Fibroblast of lung (primary cell): ENCODE measurements at regions not wholly inside any gene's neighbourhood (a gene's known extent, or its start where the extent isn't known, plus 50 kb on each side); places are given as distances from the start of the nearest gene placed in this dataset.

ENCODE experiments used
- DNase-seq, 2 donors: peaks; one replicate each; pipeline versions ENCODE4 v3.0.0 to v3.0.0-alpha.2; 2010; ENCODE audit warnings: low read depth in 2 of 2
- H2AFZ ChIP-seq: 2 replicates; pipeline ENCODE4 v1.5.1; 2012; ENCODE audit warnings: low read length, control low read depth, inconsistent platforms
- H3K27ac ChIP-seq: 2 replicates; pipeline ENCODE4 v1.5.1; 2011; ENCODE audit warnings: low read length, control low read depth; ENCODE audit not compliant: insufficient read depth
- H3K27me3 ChIP-seq: 2 replicates; pipeline ENCODE4 v1.5.1; 2011; ENCODE audit warnings: mild to moderate bottlenecking, low read length; ENCODE audit not compliant: control insufficient read depth, insufficient read depth
- H3K36me3 ChIP-seq: 2 replicates; pipeline ENCODE4 v1.5.1; 2011; ENCODE audit warnings: low read length; ENCODE audit not compliant: control insufficient read depth, insufficient read depth
- H3K4me1 ChIP-seq: 2 replicates; pipeline ENCODE4 v1.5.1; 2011; ENCODE audit warnings: low read length; ENCODE audit not compliant: control insufficient read depth, insufficient read depth; ENCODE audit errors: extremely low read depth
- H3K4me2 ChIP-seq: 2 replicates; pipeline ENCODE4 v1.5.1; 2011; ENCODE audit warnings: low read length, control low read depth; ENCODE audit not compliant: insufficient read depth; ENCODE audit errors: extremely low read depth
- H3K4me3 ChIP-seq, 4 experiments: fragments of 200-600 bp in 1 of 4; sonication (generic) in 1 of 4; replicated peaks in 1 of 4; 2 replicates each; pipeline ENCODE4 v1.5.1; 2011 to 2016; ENCODE audit warnings: low read length in 4 of 4, low read depth in 3 of 4, mild to moderate bottlenecking in 3 of 4, control low read depth in 2 of 4, inconsistent platforms in 1 of 4, mixed read lengths in 1 of 4; ENCODE audit not compliant: insufficient read depth in 1 of 4; ENCODE audit errors: control extremely low read depth in 1 of 4
- H3K79me2 ChIP-seq: 2 replicates; pipeline ENCODE4 v1.5.1; 2012; ENCODE audit warnings: mild to moderate bottlenecking, low read length, inconsistent platforms; ENCODE audit not compliant: control insufficient read depth, insufficient read depth
- H3K9ac ChIP-seq: 2 replicates; pipeline ENCODE4 v1.5.1; 2011; ENCODE audit warnings: mild to moderate bottlenecking, low read length, control low read depth; ENCODE audit not compliant: insufficient read depth
- H3K9me3 ChIP-seq: 2 replicates; pipeline ENCODE4 v1.5.1; 2012; ENCODE audit warnings: low read depth, low read length; ENCODE audit not compliant: control insufficient read depth, insufficient read depth
- H4K20me1 ChIP-seq: 2 replicates; pipeline ENCODE4 v1.5.1; 2011; ENCODE audit warnings: low read length; ENCODE audit not compliant: control insufficient read depth, insufficient read depth; ENCODE audit errors: extremely low read depth
- CTCF ChIP-seq, 2 donors: IDR thresholded peaks in 1 of 2; conservative IDR thresholded peaks in 1 of 2; 1 replicate in 1 of 2; 2 replicates in 1 of 2; pipeline ENCODE4 v1.5.1; 2011 to 2012; ENCODE audit warnings: low read length in 2 of 2, control low read depth in 1 of 2, inconsistent platforms in 1 of 2, low read depth in 1 of 2, mild to moderate bottlenecking in 1 of 2
- EZH2 ChIP-seq: IDR thresholded peaks from 2 replicates; pipeline ENCODE4 v1.5.1; 2012; ENCODE audit warnings: low read length, control low read depth, mild to moderate bottlenecking; ENCODE audit errors: missing control alignments

GRCh38 chr4:177587989-177588388, 145.8 kb upstream of the AGA start:
- no peak overlapping the region for H3K27ac ChIP-seq
- no peak overlapping the region for H3K9ac ChIP-seq
- H3K27me3 ChIP-seq: no peaks in the 10 kb centered on the region
- H3K4me2 ChIP-seq: no peak overlapping the region
- H4K20me1 ChIP-seq: no peaks in the 10 kb centered on the region
- no peak overlapping the region for H2AFZ ChIP-seq
- no peaks in the 10 kb centered on the region for H3K9me3 ChIP-seq
- no peaks in the 10 kb centered on the region for H3K79me2 ChIP-seq
- no peak for DNase-seq
- no peaks in the 10 kb centered on the region for H3K36me3 ChIP-seq
- no peaks in the 10 kb centered on the region for H3K4me1 ChIP-seq
- no peak overlapping the region for H3K4me3 ChIP-seq
- TF ChIP-seq CTCF (conservative IDR thresholded peaks at IDR 0.05 in 1 of 2, IDR thresholded peaks at IDR 0.05 in 1 of 2; ENCODE audit: low read depth in 1 of 2, low read length in 2 of 2): no peak
- TF ChIP-seq EZH2: no peak

GRCh38 chr4:177595386-177595785, 153.1 kb upstream of the AGA start:
- Histone ChIP-seq H3K27me3 (no peaks in the 10 kb centered on the region), H3K36me3 (no peaks in the 10 kb centered on the region), H3K9ac (no peak overlapping the region), H3K4me2 (no peak overlapping the region), H3K4me3 (no peak overlapping the region), H3K79me2 (no peaks in the 10 kb centered on the region), H3K27ac (no peak overlapping the region), H3K9me3 (no peaks in the 10 kb centered on the region), H4K20me1 (no peaks in the 10 kb centered on the region), H3K4me1 (peaks cover 3% of the 10 kb centered on the region), H2AFZ (no peak overlapping the region)
- TF ChIP-seq CTCF (conservative IDR thresholded peaks at IDR 0.05 in 1 of 2, IDR thresholded peaks at IDR 0.05 in 1 of 2; ENCODE audit: low read depth in 1 of 2, low read length in 2 of 2): no peak
- TF ChIP-seq EZH2: no peak
- no peak for DNase-seq

- DNase-seq: peak; percentile 74 to 85
- no peaks in the 10 kb centered on the region for H3K27me3 ChIP-seq
- H3K27ac ChIP-seq: no peak overlapping the region
- no peak overlapping the region for H3K9ac ChIP-seq
- no peak overlapping the region for H2AFZ ChIP-seq
- peaks cover 3% of the 10 kb centered on the region for H3K4me1 ChIP-seq
- no peak overlapping the region for H3K4me3 ChIP-seq
- H3K79me2 ChIP-seq: no peaks in the 10 kb centered on the region
- H3K36me3 ChIP-seq: no peaks in the 10 kb centered on the region
- TF ChIP-seq EZH2: no peak
- H3K4me2 ChIP-seq: no peak overlapping the region
- no peaks in the 10 kb centered on the region for H4K20me1 ChIP-seq
- H3K9me3 ChIP-seq: no peaks in the 10 kb centered on the region
Observed at GRCh38 chr4:177596035-177596434, 153.8 kb upstream of the AGA start.
